IPS-15b (cell line): ENCODE measurements at regions not wholly inside any gene's neighbourhood (a gene's known extent, or its start where the extent isn't known, plus 50 kb on each side); places are given as distances from the start of the nearest gene placed in this dataset.
"Not testable (repeated sequence)": the region's sequence is repeated elsewhere in the genome, so short reads cannot be mapped to it uniquely, and the experiment has no call there.

ENCODE experiments used
- H3K27me3 ChIP-seq: one replicate; pipeline ENCODE4 v1.6.1; 2013; ENCODE audit warnings: low read length; ENCODE audit not compliant: control insufficient read depth, insufficient read depth
- H3K36me3 ChIP-seq: one replicate; pipeline ENCODE4 v1.6.1; 2013; ENCODE audit warnings: low read length; ENCODE audit not compliant: control insufficient read depth, insufficient read depth
- H3K4me1 ChIP-seq: one replicate; pipeline ENCODE4 v1.6.1; 2013; ENCODE audit warnings: mild to moderate bottlenecking, low read length; ENCODE audit not compliant: control insufficient read depth, insufficient read depth
- H3K4me3 ChIP-seq: one replicate; pipeline ENCODE4 v1.5.1; 2013; ENCODE audit warnings: low read depth, low read length
- H3K9ac ChIP-seq: one replicate; pipeline ENCODE4 v1.6.1; 2013; ENCODE audit warnings: low read depth, mild to moderate bottlenecking, low read length
- H3K9me3 ChIP-seq: one replicate; pipeline ENCODE4 v1.6.1; 2013; ENCODE audit warnings: mild to moderate bottlenecking, low read length; ENCODE audit not compliant: control insufficient read depth, insufficient read depth

GRCh38 chr4:92014067-92014466 is 289.7 kb upstream of the GRID2 start:
- H3K9ac ChIP-seq: no peak overlapping the region
- peaks cover 8% of the 10 kb centered on the region for H3K27me3 ChIP-seq
- no peaks in the 10 kb centered on the region for H3K9me3 ChIP-seq
- no peaks in the 10 kb centered on the region for H3K36me3 ChIP-seq
- no peaks in the 10 kb centered on the region for H3K4me1 ChIP-seq
- no peak overlapping the region for H3K4me3 ChIP-seq

DNA sequence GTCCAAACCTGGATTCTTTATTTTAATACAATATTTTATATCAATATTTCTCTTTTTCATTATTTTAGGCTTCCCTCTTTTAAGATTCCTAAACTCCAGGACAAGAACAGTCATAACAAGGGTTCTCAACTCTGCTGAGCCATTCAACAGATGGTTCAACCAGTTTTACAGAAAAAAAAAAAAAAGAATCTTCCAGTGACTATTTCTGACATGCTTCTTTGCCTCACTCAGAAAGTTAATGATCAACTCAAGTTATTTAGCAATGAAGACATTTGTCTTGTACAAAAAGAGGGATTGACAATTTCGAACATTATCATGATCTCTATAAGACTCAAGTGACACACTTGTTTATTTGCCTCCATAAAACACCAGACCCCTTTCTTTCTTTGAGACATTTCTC is 282.6 kb upstream of the GRID2 start:
- Histone ChIP-seq H3K9me3 (no peaks in the 10 kb centered on the region), H3K4me1 (no peaks in the 10 kb centered on the region), H3K9ac (no peak overlapping the region), H3K27me3 (no peaks in the 10 kb centered on the region), H3K36me3 (no peaks in the 10 kb centered on the region), H3K4me3 (no peak overlapping the region)

- Histone ChIP-seq H3K36me3 (no peaks in the 10 kb centered on the region), H3K9ac (no peak overlapping the region), H3K4me3 (no peak overlapping the region), H3K4me1 (no peaks in the 10 kb centered on the region), H3K9me3 (no peaks in the 10 kb centered on the region), H3K27me3 (no peaks in the 10 kb centered on the region)
Measured at GRCh38 chr4:92021788-92022187, 282.0 kb upstream of the GRID2 start.

GRCh38 chr4:92028830-92029229 is 274.9 kb upstream of the GRID2 start:
- not testable (repeated sequence) for H3K4me1 ChIP-seq, H3K9ac ChIP-seq, H3K36me3 ChIP-seq, H3K9me3 ChIP-seq, H3K4me3 ChIP-seq, H3K27me3 ChIP-seq

- H3K4me1 ChIP-seq: peaks cover 5% of the 10 kb centered on the region
- H3K9ac ChIP-seq: no peak overlapping the region
- H3K27me3 ChIP-seq: no peaks in the 10 kb centered on the region
- no peaks in the 10 kb centered on the region for H3K9me3 ChIP-seq
- no peaks in the 10 kb centered on the region for H3K36me3 ChIP-seq
- no peak overlapping the region for H3K4me3 ChIP-seq
Measured at GRCh38 chr4:92031825-92032224, 271.9 kb upstream of the GRID2 start.

DNA sequence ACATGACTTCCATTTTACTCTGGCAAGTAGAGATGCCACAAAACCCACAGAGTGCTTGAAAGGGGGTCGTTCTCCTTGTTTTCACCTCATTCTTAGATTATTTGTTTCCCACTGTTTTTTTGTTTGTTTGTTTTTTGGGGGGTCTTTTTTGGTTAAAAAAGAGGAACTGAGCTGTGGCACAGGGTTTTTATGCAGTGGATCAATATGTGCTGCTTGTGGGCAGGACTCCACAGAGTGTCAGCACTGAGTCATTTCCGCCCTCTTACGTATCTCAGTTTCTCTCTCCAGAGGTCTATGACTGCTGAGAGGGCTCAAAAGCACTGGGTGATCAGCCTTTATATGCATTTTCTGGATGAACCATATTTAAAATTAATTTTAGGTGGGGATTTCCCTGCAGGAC is 268.1 kb upstream of the GRID2 start:
- Histone ChIP-seq H3K36me3 (no peaks in the 10 kb centered on the region), H3K4me1 (peaks cover 5% of the 10 kb centered on the region), H3K9me3 (no peaks in the 10 kb centered on the region), H3K9ac (no peak overlapping the region), H3K4me3 (no peak overlapping the region), H3K27me3 (no peaks in the 10 kb centered on the region)

- peaks cover 2% of the 10 kb centered on the region for H3K4me1 ChIP-seq
- H3K4me3 ChIP-seq: no peak overlapping the region
- no peaks in the 10 kb centered on the region for H3K9me3 ChIP-seq
- H3K27me3 ChIP-seq: no peaks in the 10 kb centered on the region
- no peaks in the 10 kb centered on the region for H3K36me3 ChIP-seq
- H3K9ac ChIP-seq: no peak overlapping the region
Measured at GRCh38 chr4:92045718-92046117, 258.0 kb upstream of the GRID2 start.

DNA sequence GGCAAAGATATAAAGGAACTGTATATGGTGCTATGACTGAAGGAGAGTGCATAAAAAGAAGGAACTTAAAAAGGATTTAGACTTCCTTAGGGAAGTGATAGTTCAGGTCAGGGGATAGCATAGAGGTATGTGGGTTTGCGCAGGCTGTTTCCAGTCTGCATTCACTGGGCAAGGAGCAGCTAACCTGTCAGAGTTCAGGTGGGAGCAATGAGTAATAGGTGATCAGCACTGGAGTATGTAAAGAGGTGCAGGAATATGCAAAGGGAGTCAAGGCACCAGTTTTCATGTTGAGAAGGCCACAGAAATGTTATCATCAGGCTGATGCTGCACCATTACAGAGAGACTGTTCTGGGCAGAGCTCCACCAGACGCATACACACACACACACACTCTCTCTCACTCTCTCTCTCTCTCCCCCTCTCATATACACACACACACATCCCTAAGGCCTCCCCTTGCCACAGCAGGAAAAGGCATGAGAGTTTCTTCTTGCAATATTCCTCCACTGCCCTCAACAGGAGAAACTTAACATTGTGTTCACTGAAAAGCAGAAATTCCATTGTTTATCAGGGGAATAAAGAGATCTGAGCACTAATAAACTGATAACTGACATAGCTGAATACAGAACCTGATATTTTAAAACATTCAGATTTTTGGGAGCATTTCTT is 256.4 kb upstream of the GRID2 start:
- Histone ChIP-seq H3K4me1 (peaks cover 2% of the 10 kb centered on the region), H3K27me3 (no peaks in the 10 kb centered on the region), H3K9me3 (no peaks in the 10 kb centered on the region), H3K36me3 (no peaks in the 10 kb centered on the region), H3K9ac (no peak overlapping the region), H3K4me3 (no peak overlapping the region)

GRCh38 chr4:92050875-92051274 is 252.9 kb upstream of the GRID2 start:
- no peaks in the 10 kb centered on the region for H3K36me3 ChIP-seq
- no peak overlapping the region for H3K9ac ChIP-seq
- no peaks in the 10 kb centered on the region for H3K27me3 ChIP-seq
- peaks cover 2% of the 10 kb centered on the region for H3K4me1 ChIP-seq
- no peak overlapping the region for H3K4me3 ChIP-seq
- no peaks in the 10 kb centered on the region for H3K9me3 ChIP-seq

DNA sequence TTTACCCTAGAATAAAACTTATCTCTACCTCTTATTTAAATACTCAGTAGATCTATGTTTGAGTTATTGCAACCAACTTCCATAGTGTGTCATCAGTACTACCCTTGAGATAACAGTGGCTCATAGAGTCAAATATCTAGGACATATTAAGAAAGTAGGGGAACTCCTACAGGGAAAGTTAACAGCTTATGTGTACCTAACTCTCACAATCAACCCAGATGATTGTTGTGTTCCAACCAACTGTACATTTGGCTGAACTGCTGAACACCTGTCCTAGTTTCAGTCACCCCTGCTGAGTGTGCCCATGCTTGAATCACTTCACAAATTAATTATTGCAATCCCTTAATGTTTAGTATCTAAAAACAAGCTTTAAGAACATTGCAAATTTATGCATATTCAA is 244.2 kb upstream of the GRID2 start:
- no peaks in the 10 kb centered on the region for H3K4me1 ChIP-seq
- H3K9me3 ChIP-seq: no peaks in the 10 kb centered on the region
- H3K4me3 ChIP-seq: no peak overlapping the region

GRCh38 chr4:92060333-92060732 is 243.4 kb upstream of the GRID2 start:
- H3K9ac ChIP-seq: no peak overlapping the region
- no peaks in the 10 kb centered on the region for H3K36me3 ChIP-seq
- H3K4me3 ChIP-seq: no peak overlapping the region
- H3K27me3 ChIP-seq: no peaks in the 10 kb centered on the region
- no peaks in the 10 kb centered on the region for H3K4me1 ChIP-seq
- H3K9me3 ChIP-seq: no peaks in the 10 kb centered on the region

More for the DNA sequence above, 244.2 kb upstream of the GRID2 start:
- Histone ChIP-seq H3K36me3 (no peaks in the 10 kb centered on the region), H3K9ac (no peak overlapping the region), H3K27me3 (no peaks in the 10 kb centered on the region)

- Histone ChIP-seq H3K4me1 (no peaks in the 10 kb centered on the region), H3K36me3 (no peaks in the 10 kb centered on the region), H3K9ac (no peak overlapping the region), H3K4me3 (no peak overlapping the region), H3K27me3 (no peaks in the 10 kb centered on the region), H3K9me3 (no peaks in the 10 kb centered on the region)
Measured at GRCh38 chr4:92064574-92064973, 239.2 kb upstream of the GRID2 start.
